SH-SY5Y (cell line): ENCODE measurements at regions not wholly inside any gene's neighbourhood (a gene's known extent, or its start where the extent isn't known, plus 50 kb on each side); places are given as distances from the start of the nearest gene placed in this dataset.
A peak's percentile ranks its signal among the peaks of the same experiment; 100 is the strongest.

Experiments used
- GATA2 ChIP-seq: IDR thresholded peaks from 2 replicates; pipeline ENCODE4 v1.6.1; 2011; ENCODE audit warnings: mild to moderate bottlenecking, low read depth, low read length
- GATA3 ChIP-seq: IDR thresholded peaks from 2 replicates; pipeline ENCODE4 v1.6.1; 2011; ENCODE audit warnings: low read depth, mild to moderate bottlenecking, low read length, moderate library complexity

DNA sequence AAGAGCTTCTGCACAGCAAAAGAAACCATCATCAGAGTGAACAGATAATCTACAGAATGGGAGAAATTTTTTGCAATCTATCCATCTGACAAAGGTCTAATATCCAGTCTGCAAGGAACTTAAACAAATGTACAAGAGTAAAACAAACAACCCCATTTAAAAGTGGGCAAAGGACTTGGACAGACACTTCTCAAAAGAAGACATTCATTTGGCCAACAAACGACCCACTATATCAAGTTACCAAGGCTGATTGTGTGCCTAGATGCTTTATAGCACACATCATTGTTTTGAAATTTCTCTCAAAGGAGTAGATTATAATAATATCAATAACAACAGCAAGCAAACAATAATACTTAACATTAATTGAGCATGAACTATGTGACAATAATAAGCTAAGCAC, 117.1 kb downstream of the TFPI2 start:
- TF ChIP-seq GATA2 (no peak), GATA3 (no peak)

DNA sequence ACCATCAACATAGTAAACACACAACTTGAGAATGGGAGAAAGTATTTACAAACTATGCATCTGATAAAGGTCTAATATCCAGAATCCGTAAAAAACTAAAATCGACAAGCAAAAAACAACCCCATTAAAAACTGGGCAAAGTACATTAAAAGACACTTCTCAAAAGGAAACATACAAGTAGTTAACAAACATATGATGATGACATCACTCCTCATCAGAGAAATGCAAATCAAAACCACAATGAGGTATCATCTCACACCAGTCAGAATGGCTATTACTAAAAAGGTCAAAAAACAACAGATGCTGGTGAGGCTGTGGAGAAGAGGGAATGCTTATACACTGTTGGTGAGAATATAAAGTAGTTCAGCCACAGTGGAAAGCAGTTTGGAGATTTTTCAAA, 125.1 kb downstream of the TFPI2 start:
- TF ChIP-seq GATA3 = no peak
- TF ChIP-seq GATA2 = no peak

DNA sequence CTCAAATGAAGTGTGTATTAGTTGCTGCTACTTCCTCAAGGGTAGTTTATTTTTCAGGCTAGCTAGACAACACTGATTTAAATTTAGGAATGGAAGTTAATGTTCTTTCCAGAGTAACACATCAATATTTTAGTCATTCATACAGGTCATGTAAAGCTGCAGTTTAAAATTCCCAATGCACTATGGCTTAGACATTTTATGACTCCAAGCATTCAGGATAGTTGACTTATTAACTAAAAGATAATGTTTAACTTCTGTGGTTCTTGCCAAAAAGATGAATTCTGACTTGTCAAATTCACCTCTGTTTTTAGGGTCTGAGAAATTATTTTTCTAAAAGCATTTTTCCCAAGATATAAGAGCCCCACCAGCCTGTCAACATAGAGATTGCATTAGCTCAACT, 131.9 kb downstream of the TFPI2 start:
- TF ChIP-seq GATA2 (no peak), GATA3 (no peak)

DNA sequence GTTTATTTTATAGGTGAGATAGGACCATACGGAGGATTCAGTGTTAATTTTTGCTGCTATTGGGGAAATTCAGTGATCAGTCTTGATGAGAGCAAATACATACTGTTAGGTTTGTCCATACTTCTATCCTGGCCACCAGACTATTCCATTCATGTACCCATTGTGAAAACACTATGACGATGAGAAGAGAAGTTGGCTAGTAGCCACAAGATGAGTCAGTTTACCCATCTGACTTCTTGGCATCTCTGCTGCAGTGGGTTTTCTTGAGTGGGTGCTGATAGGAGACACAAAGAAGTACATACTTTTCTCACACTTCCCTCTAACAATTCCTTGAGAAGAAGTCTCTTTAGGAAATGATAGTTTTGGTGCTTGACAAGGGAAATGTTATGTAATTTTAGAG, 133.1 kb downstream of the TFPI2 start:
- no peak for TF ChIP-seq GATA3
- TF ChIP-seq GATA2 = no peak

DNA sequence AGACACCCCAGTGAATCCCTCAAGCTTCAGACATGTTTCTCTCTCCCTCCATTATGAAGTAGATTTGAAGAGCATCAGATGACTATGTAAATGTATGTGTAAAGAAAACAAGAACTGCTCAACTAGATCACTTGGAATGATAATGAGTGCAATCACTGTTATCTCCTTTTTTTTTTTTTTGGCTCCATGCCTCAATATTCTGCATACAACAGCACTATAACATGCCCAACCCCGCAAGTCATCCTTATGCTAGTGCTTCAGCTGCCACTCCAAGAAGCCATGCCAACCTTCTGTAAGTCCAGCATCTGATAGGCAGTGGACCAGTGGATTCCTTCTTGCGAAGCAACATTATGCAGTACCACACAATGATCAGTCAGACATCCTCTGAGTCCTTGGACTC, 133.7 kb downstream of the TFPI2 start:
- TF ChIP-seq GATA2 (no peak), GATA3 (no peak)

DNA sequence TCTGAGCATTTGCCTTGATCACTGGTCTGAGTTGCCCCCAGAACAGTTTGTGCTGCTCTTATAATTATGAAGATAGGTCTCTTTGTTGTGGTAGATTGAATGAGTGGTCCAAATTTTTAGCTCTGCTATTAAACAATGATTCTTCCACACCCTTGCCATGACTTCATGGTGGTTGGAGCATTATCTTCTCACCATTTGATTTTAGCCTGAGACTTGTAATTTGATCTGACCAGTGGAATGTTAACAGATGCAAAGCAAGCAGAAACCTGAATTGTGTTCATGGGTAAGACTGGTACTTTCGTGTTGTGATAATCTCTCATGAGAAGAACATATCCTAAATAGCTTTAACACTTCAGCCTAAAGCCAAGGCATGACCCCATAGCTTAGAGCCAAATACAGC, 139.1 kb downstream of the TFPI2 start:
- TF ChIP-seq GATA3 = no peak
- no peak for TF ChIP-seq GATA2

DNA sequence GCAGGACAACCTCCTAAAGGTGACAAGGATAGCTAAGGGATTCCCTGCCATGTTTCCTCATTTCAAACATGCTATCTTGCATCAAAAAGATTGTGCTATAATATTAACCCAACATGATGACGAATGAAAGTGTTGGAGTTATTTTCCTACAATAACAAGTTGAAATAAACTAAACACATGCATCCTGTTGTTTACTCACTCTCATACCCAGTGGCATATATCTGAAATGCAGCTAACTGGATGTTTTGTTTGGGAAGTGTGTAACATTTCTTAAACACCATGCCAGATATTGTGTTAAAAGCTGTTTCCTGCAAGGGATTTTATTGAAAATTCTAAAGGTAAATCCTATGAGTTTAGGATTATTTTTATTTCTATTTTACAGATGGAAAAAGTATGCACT, 139.6 kb downstream of the TFPI2 start:
- TF ChIP-seq GATA3 = no peak
- TF ChIP-seq GATA2 = no peak

DNA sequence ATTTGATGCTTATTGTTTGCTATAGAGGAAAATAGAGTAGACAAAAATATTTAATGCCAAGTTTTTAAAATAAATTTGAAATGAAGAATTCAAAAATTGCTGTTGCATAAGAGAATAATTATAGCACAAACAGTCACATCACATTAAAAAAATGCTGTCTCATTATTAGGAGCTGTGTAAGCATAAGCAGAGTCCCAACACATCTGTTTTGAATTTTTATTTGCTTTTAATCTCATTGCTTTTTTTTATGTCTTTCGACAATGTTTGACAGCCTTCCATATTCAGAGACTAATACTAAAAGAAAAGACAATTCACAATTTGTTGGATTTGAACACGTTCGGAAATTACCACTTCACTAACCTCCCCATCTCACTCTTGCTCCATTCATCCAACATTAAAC, 143.5 kb downstream of the TFPI2 start:
- TF ChIP-seq GATA2 (no peak), GATA3 (no peak)

DNA sequence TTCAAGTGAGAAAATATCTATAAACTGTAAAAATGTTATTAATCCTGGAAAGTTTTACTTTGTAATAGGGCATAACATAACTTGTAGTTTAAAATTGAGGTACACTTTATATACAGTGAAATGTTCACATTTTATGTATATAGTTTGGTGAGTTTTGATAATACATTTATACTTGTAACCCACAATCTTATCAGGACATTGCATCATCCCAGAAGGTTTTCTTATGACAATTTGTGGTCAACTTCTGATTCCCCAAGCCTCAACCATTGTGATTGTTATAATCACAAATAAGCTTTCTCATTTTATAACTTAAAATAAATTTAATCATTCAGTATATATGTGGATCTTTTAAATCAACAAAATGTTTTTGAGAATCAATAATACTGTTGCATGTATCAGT, 151.1 kb downstream of the TFPI2 start:
- no peak for TF ChIP-seq GATA2
- no peak for TF ChIP-seq GATA3

DNA sequence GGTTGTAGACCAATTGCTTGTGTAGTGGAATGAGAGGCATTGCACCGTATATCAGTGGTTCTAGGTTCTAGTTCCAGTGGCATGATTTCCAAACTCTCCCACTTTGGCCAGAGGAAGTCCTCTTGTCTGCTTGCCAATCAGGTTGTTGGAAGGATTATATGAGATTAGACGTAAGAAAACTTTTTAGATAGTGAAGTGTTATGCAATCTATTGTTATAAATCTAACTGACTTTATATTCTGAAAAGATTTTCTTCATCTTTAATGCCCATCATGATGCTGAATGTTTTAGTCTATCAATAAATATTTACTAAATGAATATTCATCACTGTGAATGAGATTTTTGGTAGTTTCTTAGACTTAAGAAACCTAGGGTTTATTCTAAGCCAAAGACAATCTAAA, 152.6 kb downstream of the TFPI2 start:
- TF ChIP-seq GATA2 (no peak), GATA3 (no peak)

DNA sequence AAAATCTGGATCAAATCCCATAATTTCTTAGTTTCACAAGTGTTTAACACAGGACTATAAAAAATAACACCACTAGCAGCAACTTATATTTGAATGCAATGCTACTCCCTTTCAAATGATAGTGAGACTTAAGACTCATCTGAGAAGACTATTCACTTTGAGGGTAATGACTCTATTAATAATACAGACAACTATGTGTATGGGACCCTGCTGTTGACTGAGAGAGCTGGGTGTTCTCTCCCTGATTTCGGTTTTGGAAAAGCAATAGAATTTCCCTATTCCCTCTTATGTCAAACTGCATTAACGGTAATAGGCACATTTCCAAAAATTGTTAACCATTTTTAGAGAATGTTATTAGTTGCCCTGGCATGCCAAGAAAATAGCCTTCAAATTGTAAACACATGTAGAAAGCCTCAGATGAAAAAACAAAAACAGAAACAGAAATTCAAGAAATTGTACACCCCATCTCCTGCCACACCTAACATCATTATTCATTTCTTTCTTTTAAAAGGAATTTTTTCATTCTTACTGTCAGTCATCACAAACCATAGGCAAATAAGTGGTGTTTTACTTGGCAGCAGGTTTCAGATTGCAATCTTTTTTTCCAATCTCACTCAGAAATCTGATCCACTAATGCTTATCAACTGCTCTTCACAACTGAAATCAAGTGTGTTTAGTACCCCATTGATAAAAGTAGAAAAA, 153.7 kb downstream of the TFPI2 start:
- peak; percentile 64; the same call in 1 of the 2 replicates for TF ChIP-seq GATA2
- TF ChIP-seq GATA3 = peak; percentile 64; the same call in 1 of the 2 replicates

DNA sequence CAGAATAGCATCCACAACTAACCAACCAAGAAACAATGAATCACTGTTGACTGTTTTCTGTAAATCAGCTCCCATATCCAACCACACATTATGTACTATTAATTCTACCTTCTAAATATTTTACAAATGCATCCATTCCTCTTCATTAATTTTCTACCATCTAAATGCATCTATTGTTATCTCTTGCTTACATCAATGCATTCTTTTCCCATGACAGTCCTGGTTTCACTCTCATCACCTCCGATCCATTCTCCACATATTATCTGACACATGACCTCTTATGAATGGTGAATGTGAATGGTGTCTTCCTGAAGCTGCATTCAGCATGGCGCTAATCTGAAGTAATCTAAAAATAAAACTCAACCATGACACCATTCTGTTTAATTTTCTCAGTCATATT, 153.8 kb upstream of the CALCR start:
- TF ChIP-seq GATA3 (no peak), GATA2 (no peak)

DNA sequence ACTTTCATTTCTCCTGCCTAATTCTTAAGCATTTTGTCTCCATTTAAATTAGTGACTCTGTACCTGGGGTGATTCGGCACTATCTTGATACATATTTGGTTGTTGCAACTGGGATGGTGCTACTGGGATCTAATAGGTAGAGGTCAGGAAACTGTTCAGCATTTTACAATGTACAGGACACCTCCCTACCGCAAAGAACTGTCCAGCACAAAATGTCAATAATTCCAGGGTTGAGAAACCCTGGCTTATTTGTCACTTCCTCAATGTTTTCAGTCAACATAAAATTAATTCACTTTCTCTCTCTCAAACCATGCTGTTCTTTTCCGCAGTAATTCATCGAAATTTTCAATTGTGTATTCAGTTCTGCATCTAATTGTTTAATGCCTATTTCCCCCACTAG, 151.4 kb upstream of the CALCR start:
- no peak for TF ChIP-seq GATA3
- no peak for TF ChIP-seq GATA2

DNA sequence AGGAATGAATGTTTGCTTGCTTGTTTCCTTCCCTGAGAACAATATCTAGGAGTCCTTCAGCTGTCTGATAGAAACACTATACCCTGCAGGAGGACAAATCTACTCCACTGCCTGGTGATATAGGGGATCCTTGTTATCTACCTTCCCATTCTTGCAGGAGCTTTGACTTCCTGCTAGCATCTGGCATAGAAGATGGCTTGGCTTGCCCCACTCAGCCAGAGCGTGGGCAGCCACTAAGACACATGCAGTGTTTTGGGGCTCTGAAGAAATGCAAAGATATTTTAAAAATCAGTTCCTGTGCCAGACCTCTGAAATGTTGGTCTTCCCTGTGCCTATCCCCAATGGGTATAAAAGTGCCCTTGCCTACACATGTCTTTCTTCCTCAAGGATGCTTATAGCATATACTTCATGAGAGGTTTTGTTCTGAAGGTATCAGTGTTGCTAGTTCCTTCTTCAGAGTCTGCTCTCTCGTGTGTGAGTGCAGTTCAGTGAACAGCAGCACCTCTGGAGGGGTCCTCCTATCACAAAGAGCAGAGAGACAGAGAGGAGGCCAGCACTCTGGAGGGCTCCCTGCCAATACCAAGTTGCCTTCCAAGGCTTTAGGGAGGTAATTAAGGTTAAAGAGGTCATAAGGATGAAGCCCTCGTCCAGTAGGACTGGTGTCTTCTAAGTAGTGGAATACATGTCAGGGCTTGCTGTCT, 149.1 kb upstream of the CALCR start:
- no peak for TF ChIP-seq GATA2
- no peak for TF ChIP-seq GATA3

DNA sequence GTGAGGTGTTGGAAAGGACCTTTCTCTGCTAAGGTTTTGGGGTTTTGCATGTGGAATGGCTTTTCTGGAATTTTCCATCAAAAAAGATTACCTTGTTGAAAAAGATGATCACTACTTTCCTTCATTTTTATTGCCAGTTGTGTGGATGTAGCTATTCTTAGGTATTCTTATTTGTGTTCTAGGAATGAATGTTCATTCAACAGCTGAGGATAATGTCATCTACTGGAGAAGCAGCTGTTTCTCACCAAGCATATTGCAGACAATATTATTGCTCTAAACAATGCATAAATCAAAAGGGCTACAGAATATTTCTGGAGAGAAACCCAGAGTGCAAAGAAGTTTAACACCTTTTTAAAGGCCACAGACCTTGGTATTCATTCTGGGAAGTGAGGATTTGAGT, 145.6 kb upstream of the CALCR start:
- TF ChIP-seq GATA2 = no peak
- no peak for TF ChIP-seq GATA3

DNA sequence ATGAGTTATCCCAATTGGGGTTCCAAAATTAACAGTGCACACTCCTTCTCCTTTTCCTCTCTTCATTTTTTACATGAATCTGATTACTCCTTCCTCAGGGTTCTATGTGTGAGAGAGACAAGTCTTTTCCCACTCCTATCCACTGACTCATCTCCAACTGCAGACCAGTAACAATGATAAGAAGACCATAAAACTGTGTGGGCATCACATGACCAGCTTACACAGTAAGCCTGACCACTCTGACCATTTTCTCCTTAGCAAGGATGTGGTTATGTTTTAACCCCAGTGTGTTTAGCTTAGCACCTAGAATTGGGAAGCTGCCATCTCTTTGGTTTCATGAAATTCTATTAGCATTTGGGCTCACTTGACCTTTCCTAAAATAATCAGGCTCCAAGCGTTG, 145.0 kb upstream of the CALCR start:
- no peak for TF ChIP-seq GATA2
- no peak for TF ChIP-seq GATA3
